ENCODE measurements at regions not wholly inside any gene's neighbourhood (a gene's known extent, or its start where the extent isn't known, plus 50 kb on each side); places are given as distances from the start of the nearest gene placed in this dataset.

- no peak for ATAC-seq
- 86 to 95% methylated on average over 7 of the region's 7 CpGs for WGBS, 2 donors (ENCODE audit: low coverage in 1 of 2)
These were observed 641.1 kb downstream of the DHX35 start for GRCh38 chr20:39603219-39603618.

GRCh38 chr20:39602649-39603048 is 640.5 kb downstream of the DHX35 start:
- Histone ChIP-seq H3K4me1 (no peaks in the 10 kb centered on the region), H3K9me3 (no peaks in the 10 kb centered on the region), H3K27me3 (no peaks in the 10 kb centered on the region), H3K4me3 (no peak overlapping the region), H3K27ac (no peak overlapping the region), H3K36me3 (no peaks in the 10 kb centered on the region)
- 46 to 52% methylated on average over 2 of the region's 2 CpGs for WGBS, 2 donors (ENCODE audit: low coverage in 1 of 2)
- no peak for TF ChIP-seq EP300 (IDR thresholded peaks at IDR 0.05)
- TF ChIP-seq POLR2A (IDR thresholded peaks at IDR 0.05): no peak
- no peak for TF ChIP-seq CTCF (IDR thresholded peaks at IDR 0.05)
- no peak for TF ChIP-seq POLR2AphosphoS5 (IDR thresholded peaks at IDR 0.05)
- ATAC-seq: no peak

More at GRCh38 chr20:39603219-39603618, 641.1 kb downstream of the DHX35 start:
- no peak for TF ChIP-seq CTCF (IDR thresholded peaks at IDR 0.05)
- no peak for TF ChIP-seq POLR2AphosphoS5 (IDR thresholded peaks at IDR 0.05)
- no peak for TF ChIP-seq EP300 (IDR thresholded peaks at IDR 0.05)
- no peak for TF ChIP-seq POLR2A (IDR thresholded peaks at IDR 0.05)
- Histone ChIP-seq H3K4me3 (no peak overlapping the region), H3K27me3 (no peaks in the 10 kb centered on the region), H3K9me3 (no peaks in the 10 kb centered on the region), H3K27ac (no peak overlapping the region), H3K4me1 (no peaks in the 10 kb centered on the region), H3K36me3 (no peaks in the 10 kb centered on the region)

- no peaks in the 10 kb centered on the region for H3K9me3 ChIP-seq
- H3K36me3 ChIP-seq: no peaks in the 10 kb centered on the region
- no peak overlapping the region for H3K4me3 ChIP-seq
- no peaks in the 10 kb centered on the region for H3K4me1 ChIP-seq
- 63 to 82% methylated on average over 3 of the region's 3 CpGs for WGBS, 2 donors (ENCODE audit: low coverage in 1 of 2)
- TF ChIP-seq POLR2A (IDR thresholded peaks at IDR 0.05) (no peak), EP300 (IDR thresholded peaks at IDR 0.05) (no peak), CTCF (IDR thresholded peaks at IDR 0.05) (no peak), POLR2AphosphoS5 (IDR thresholded peaks at IDR 0.05) (no peak)
- H3K27me3 ChIP-seq: no peaks in the 10 kb centered on the region
- H3K27ac ChIP-seq: no peak overlapping the region
- no peak for ATAC-seq
These were observed 638.7 kb downstream of the DHX35 start for GRCh38 chr20:39600871-39601270.

GRCh38 chr20:39600156-39600555 is 638.0 kb downstream of the DHX35 start:
- WGBS, 2 donors (ENCODE audit: low coverage in 1 of 2): 70 to 78% methylated on average over 1 of the region's 1 CpG
- no peak for TF ChIP-seq EP300 (IDR thresholded peaks at IDR 0.05)
- no peak for TF ChIP-seq POLR2A (IDR thresholded peaks at IDR 0.05)
- TF ChIP-seq POLR2AphosphoS5 (IDR thresholded peaks at IDR 0.05): no peak
- no peak for TF ChIP-seq CTCF (IDR thresholded peaks at IDR 0.05)

GRCh38 chr20:39596554-39596953 is 634.4 kb downstream of the DHX35 start:
- no peaks in the 10 kb centered on the region for H3K36me3 ChIP-seq
- WGBS, 2 donors (ENCODE audit: low coverage in 1 of 2): 81 to 83% methylated on average over 5 to 6 of the region's 6 CpGs
- H3K9me3 ChIP-seq: no peaks in the 10 kb centered on the region
- H3K4me1 ChIP-seq: peaks cover 0 to 6% (median 0%) of the 10 kb centered on the region in 3 donors
- H3K4me3 ChIP-seq: no peak overlapping the region
- no peak for ATAC-seq
- H3K27me3 ChIP-seq: no peaks in the 10 kb centered on the region
- H3K27ac ChIP-seq: no peak overlapping the region
- no peak for TF ChIP-seq CTCF (IDR thresholded peaks at IDR 0.05)
- TF ChIP-seq POLR2AphosphoS5 (IDR thresholded peaks at IDR 0.05): no peak
- no peak for TF ChIP-seq POLR2A (IDR thresholded peaks at IDR 0.05)
- no peak for TF ChIP-seq EP300 (IDR thresholded peaks at IDR 0.05)

More at GRCh38 chr20:39600156-39600555, 638.0 kb downstream of the DHX35 start:
- no peak overlapping the region for H3K4me3 ChIP-seq
- ATAC-seq: no peak
- no peaks in the 10 kb centered on the region for H3K4me1 ChIP-seq
- H3K27ac ChIP-seq: no peak overlapping the region
- no peaks in the 10 kb centered on the region for H3K27me3 ChIP-seq
- no peaks in the 10 kb centered on the region for H3K36me3 ChIP-seq
- H3K9me3 ChIP-seq: no peaks in the 10 kb centered on the region
